HCT116 (cell line): ENCODE measurements at regions not wholly inside any gene's neighbourhood (a gene's known extent, or its start where the extent isn't known, plus 50 kb on each side); places are given as distances from the start of the nearest gene placed in this dataset.

Experiments used
- EGR1 ChIP-seq: IDR thresholded peaks from 2 replicates; pipeline ENCODE4 v1.6.1; 2012; ENCODE audit warnings: low read depth
- FOSL1 ChIP-seq: IDR thresholded peaks from 2 replicates; pipeline ENCODE4 v1.6.1; 2012; ENCODE audit warnings: low read depth
- POLR2A ChIP-seq: IDR thresholded peaks from 2 replicates; pipeline ENCODE4 v1.7.0; 2011; ENCODE audit warnings: borderline replicate concordance; ENCODE audit not compliant: insufficient read depth, insufficient read length; ENCODE audit errors: extremely low read depth
- RAD21 ChIP-seq: IDR thresholded peaks from 2 replicates; pipeline ENCODE4 v1.6.1; 2012; ENCODE audit warnings: low read depth, mild to moderate bottlenecking
- REST ChIP-seq: IDR thresholded peaks from 2 replicates; pipeline ENCODE4 v1.6.1; 2012; ENCODE audit warnings: low read depth
- YY1 ChIP-seq: IDR thresholded peaks from 2 replicates; pipeline ENCODE4 v1.6.1; 2011; ENCODE audit warnings: low read length, low read depth, moderate library complexity, mild to moderate bottlenecking; ENCODE audit not compliant: insufficient replicate concordance; ENCODE audit errors: extremely low read depth
- TF ChIP-seq, protein P1 (sequence below), 3 experiments: fragments of 200-600 bp in 1 of 3; sonication (generic) in 1 of 3; IDR thresholded peaks in 2 of 3; conservative IDR thresholded peaks in 1 of 3; 2 replicates each; pipeline ENCODE4 v1.5.1; 2012 to 2017; ENCODE audit warnings: low read depth in 2 of 3, low read length in 2 of 3, antibody characterized with exemption in 1 of 3, borderline replicate concordance in 1 of 3, control low read depth in 1 of 3, mild to moderate bottlenecking in 1 of 3, mixed read lengths in 1 of 3, mixed run types in 1 of 3, moderate library complexity in 1 of 3; ENCODE audit not compliant: insufficient read depth in 1 of 3
- TF ChIP-seq, protein P2 (sequence below): IDR thresholded peaks from 2 replicates; pipeline ENCODE4 v1.6.1; 2012

DNA sequence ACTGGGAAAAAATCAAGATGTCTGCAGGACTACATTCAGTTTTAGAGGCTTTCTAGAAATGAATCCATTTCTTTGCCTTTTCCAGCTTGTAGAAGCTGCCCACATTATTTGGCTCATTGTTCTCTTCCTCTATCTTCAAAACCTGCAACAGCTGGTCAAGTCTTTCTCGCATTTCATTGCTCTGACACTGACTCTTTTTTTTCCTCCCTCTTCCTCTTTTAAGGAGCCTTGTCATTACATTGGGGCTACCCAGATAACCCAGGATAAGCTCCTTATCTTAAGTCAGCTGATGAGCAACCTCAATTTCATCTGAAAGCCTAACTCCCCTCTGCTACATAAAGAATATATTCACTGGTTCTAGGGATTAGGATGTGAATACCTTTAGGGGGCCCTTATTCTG, 53.2 kb upstream of the CEP162 start:
- TF ChIP-seq, protein P1, sequence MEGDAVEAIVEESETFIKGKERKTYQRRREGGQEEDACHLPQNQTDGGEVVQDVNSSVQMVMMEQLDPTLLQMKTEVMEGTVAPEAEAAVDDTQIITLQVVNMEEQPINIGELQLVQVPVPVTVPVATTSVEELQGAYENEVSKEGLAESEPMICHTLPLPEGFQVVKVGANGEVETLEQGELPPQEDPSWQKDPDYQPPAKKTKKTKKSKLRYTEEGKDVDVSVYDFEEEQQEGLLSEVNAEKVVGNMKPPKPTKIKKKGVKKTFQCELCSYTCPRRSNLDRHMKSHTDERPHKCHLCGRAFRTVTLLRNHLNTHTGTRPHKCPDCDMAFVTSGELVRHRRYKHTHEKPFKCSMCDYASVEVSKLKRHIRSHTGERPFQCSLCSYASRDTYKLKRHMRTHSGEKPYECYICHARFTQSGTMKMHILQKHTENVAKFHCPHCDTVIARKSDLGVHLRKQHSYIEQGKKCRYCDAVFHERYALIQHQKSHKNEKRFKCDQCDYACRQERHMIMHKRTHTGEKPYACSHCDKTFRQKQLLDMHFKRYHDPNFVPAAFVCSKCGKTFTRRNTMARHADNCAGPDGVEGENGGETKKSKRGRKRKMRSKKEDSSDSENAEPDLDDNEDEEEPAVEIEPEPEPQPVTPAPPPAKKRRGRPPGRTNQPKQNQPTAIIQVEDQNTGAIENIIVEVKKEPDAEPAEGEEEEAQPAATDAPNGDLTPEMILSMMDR (IDR thresholded peaks at IDR 0.05 in 2 of 3, conservative IDR thresholded peaks at IDR 0.05 in 1 of 3; ENCODE audit: borderline replicate concordance in 1 of 3, insufficient read depth in 1 of 3, low read depth in 2 of 3, low read length in 2 of 3): no peak
- TF ChIP-seq EGR1: no peak
- TF ChIP-seq, protein P2, sequence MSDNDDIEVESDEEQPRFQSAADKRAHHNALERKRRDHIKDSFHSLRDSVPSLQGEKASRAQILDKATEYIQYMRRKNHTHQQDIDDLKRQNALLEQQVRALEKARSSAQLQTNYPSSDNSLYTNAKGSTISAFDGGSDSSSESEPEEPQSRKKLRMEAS: no peak
- TF ChIP-seq POLR2A: no peak
- TF ChIP-seq RAD21: no peak
- no peak for TF ChIP-seq YY1
- no peak for TF ChIP-seq FOSL1
- TF ChIP-seq REST: no peak
